ENCODE measurements at regions not wholly inside any gene's neighbourhood (a gene's known extent, or its start where the extent isn't known, plus 50 kb on each side); places are given as distances from the start of the nearest gene placed in this dataset.
"Not testable (repeated sequence)": the region's sequence is repeated elsewhere in the genome, so short reads cannot be mapped to it uniquely, and the experiment has no call there.

DNA sequence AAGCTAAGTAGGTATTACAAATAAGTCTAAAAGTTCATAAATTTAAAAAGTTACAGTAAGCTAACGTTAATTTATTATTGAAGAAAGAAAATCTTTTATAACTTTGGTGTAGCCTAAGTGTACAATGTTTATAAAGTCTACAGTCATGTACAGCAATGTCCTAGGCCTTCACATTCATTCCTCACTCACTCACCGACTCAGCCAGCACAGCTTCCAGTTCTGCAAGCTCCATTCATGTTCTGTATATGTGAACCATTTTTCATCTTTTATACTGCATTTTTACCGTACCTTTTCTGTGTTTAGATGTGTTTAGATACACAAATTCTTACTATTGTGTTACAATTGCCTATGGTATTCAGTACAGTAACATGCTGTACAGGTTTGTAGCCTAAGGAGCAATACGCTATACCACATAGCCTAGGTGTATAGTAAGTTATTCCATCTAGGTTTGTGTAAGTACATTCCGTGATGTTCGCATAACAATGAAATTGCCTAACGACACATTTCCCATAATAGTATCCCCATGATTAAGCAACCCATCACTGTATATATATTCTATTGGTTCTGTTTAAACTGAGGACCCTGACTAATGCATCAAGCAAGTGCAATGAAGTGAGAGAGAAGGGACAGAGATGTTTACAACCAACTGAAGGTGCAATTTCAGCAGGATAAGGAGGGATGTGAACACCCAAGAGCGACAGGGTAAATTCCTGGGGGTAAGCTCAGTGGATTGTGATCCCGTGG lies 88.9 kb upstream of the TRIO start:
- DNase-seq: no peak

DNA sequence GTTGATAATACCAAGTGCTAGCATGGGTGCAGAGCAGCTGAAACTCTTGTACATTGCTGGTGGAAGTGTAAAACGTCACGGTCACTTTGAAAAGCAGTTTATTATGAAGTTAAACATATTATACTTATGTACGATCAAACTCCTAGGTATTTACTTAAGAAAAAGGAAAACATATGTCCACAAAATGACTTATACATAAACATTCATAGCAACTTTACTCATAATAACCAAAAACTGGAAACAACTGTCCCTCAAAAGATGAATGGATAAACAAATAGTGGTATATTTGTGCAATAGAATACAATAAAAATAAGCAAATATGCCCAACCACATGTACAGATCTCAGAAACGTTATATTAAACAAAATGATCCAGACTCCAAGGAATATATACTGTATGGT lies 92.3 kb upstream of the TRIO start:
- DNase-seq: no peak

DNA sequence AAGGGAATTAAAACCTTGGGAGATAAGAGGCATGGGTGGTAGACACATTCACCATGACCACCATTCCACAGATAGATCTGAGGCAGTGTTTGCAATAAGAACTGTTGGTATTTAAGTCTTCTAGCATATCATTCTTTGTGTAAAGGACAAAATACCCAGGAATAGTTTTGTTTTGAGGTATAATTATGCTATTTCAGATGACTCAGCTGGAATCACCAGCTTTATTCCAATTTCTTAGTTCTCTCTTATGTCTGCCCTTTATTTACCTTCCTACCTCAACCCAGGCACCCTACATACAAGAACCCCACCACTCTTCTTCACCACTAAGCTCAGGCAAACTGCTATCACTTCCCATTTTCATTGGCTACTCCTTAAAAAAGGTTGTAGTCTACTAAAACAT lies 94.7 kb upstream of the TRIO start:
- DNase-seq: no peak

DNA sequence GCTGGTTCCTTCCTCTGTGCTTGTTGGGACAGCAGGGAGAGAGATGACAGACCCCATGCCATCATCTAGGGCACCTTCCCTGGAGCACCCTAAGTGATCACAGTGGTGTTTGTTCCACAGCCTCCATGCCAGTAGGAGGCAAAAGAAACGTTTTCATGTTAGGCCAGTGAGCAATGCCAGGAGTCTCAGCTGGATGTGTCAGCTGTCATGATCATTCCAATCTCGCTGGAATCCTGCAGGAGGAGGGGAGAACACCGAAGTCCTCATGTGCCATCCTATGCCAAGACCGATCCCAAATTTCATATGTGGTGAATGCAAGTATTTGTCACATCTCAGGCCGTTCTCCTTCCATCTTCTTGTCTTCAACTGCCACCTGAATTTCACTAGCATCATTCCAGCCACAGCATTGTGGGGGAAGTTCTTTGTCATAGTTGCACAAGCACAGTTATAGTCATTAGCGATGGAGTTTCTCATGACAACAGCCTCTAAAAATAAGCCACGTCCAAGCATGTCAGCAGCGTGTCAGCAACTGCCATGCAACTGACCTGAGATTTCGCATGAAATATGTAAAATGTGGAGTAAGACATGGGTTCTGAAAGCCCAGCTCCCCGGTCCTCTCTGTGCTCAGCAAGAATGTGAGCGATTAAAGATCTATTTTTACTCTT lies 97.2 kb upstream of the DNAH5 start:
- no peak for DNase-seq

DNA sequence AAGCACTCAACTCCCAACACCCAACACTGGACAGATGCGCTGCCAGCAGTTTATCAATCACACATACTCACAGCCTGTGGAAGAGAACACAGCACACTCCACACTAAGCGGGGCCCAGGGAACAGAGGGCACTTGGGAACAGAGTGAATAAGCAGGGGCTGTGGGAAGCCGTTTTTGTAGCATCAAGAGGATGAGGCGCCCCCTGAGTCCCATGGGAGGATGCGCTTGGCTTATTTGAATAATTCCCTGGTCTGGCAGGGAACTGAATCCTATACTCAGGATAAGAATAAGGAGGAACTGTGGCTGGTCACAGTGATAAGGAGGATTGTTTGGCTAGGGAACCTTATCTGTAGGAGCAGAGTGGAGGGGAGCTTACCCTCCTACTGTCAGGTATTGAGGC lies 96.1 kb upstream of the DNAH5 start:
- no peak for DNase-seq

DNA sequence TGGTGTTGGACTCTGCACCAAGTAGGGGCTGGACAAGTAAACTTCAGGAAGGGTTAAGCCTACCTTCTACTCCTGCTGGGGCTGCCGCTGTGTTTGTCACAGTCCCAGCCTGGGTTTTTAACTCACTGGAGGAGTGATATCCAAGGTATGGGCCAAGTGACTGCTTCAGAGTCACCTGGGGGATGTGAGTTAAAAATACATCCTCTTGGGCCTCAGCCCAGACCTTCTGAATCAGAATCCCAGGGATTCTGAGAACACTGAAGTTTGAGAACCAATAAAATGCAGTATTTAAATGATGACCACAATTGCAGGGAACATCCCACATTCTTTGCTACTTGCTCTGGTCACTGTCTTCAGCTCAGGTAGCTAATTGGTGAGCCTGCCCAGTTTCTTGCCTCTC lies 95.1 kb upstream of the DNAH5 start:
- DNase-seq: no peak

DNA sequence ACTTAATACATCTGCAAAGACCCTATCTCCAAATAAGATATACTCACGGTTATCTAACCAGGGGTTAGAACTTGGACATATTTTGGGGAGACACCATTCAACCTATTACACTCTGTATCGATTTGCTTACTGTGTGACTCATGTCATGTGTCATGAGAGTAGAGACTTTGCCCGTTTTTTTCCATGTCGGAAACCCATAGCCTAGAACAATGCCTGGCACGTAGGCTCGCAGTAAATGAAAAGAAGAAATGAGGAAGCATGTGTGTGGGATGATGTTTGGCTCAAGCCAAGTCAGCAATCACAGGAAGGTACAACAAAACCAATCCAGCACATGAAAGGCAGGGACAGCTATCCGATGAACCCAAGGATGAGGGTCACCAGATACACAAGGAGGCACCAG lies 94.6 kb upstream of the DNAH5 start:
- no peak for DNase-seq

DNA sequence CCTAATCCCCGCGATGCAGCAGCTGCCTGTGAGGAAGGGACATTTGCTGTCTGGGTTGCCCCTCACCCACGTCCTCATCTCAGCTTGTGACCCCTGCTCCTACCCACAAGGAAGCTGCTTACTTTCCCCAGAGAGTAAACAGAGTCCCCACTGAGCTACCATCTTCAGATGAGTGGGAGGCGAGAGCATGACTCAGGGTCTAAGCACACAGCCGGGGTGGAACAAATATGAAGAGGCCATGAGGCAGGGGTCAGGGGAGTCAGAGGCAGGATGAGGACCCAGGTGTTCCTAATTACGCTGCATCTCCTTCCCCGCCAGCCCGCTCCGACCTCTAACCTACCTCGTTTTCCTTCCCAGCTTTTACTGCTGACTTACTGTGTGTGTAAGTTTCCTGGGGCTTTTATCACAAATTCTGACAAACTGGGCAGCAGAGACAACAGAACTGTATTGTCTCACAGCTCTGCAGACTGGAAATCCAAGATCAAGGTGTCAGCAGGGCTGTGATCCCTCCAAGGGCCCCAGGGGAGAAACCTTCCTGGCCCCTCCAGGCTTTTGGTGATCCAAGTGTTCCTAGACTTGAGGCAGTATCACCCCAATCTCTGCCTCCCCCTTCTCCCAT lies 94.0 kb upstream of the DNAH5 start:
- DNase-seq: no peak

DNA sequence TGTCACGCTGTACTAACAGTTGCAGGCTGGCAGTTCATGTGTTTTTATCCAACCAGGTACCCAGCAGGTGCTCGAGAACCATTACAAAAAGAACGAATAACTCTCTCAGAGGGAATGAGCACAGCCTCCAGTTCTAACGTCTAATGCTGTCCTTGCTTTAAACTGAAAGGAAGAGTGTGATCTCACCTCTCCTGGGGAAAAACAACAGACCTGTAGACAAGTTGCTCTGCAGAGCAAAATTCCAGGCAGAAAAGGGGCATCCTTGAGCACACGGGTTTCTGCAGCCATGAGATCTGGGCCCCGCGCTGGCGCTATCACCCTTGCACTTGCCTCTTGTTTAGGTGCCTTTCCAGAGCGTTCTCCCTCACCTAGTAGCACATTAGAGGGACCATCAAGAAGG lies 92.5 kb upstream of the DNAH5 start:
- DNase-seq: no peak

DNA sequence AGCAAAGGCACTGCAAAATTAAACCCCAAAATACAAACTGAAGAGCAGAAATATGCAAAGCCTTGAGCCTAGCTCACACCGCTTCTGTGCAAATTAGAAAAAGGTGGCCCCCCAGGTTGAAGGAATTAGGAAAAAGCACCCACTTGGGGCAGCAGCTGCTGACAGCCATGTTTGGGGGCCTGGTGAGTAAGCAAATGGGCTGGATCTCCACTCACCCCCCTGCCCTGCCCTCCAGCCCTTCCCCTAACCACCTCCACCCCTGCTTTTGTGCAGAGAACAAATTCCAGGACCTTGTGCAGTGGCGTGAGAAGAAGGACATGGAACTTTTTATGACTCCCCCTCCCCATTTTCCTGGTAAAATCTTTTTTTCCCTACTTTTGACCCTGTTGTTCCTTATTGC lies 92.0 kb upstream of the DNAH5 start:
- DNase-seq: no peak

DNA sequence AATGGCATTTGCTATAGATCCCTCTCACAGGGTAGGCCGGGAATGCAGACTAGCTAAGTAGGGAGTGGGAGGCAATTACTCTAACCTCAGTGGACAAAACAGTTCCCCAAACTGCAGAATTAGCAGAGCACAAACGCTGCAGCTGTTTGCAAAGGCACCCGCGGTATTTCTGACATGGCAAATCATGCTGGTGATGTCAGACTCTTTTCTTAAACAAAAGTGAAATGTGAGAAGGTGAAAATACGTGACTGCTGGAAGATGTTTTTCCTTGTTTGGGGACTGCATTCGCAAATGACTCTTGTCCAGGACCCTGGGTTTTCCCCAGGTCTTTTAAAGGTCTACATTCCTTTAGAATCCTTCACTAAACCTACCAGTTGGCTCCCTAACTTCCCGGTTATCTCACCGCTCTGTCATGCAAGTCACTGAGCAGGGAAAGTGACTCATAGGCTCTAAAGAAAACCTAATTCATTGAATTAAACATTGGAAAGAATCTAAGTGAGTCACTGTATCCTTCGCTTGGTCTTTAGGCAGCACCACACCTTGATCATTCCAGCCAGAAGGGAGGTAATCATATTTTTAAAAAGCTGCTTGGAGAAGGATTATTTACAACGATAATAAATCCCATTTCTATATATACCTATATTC lies 91.5 kb upstream of the DNAH5 start:
- DNase-seq: no peak

DNA sequence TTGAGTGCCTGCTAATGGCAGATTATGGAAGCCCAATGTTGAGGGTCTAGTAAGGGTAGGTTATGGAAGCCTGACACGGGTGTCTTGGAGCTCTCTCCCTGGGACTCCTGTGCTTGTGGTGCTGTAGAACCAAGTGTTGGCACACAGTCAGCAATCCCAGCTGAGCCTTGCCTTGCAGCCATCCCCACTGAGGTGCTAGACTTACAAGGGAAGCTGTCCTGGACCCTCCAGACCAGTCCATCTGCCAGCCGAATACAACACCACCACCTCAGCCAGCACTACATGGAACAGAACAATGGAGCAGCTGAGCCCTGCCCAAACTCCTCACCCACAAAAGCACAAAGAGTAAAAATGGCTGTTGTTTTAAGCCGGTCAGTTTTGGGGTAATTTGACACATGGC lies 90.5 kb upstream of the DNAH5 start:
- DNase-seq: no peak

DNA sequence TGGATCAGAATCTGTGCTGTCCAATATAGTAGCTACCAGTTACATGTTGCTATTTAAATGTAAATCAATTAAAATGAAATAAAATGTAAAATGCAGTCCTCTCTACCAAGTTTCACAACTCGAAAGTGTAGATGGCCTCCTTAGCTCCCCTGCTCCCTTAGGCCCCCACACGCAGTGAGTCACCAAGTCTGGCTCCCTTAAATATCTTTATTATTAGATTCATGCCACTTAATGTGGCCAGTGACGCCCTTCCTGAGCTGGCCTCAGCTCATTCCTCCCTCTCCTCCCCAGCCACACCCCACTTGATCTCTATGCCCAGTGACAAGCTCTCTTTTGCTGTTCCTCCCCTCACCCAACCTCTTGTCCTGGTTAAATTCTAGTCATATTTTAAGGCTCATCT lies 88.4 kb upstream of the DNAH5 start:
- no peak for DNase-seq

DNA sequence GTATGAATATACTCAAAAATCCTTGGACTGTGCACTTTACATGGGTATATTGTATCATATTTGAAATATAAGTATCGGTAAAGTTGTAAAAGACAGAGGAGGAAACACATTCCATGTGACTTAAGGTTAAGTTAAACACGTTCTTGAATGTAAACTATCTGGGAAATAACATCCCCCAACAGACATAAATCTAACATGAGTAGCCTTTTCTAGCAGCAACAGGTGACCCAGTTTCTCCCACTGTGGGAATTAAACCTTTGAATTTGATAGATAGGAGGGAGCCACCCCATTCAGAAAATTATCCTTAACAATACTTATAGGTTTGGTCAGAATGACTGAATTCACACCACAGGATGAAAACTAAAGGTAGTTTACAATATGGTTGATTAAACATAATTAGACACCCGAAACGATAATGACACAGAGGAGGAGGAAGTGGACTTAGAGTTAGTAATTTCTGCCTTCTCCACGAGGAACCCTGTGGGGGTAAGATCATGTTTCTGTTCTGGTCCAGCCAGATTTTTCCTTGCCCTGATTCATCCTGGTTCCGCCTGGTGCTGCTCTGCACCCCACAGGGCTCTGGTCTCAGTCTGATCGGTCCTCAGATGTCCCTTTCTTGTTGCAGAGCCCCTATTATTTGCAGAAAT lies 84.6 kb upstream of the DNAH5 start:
- no peak for DNase-seq

DNA sequence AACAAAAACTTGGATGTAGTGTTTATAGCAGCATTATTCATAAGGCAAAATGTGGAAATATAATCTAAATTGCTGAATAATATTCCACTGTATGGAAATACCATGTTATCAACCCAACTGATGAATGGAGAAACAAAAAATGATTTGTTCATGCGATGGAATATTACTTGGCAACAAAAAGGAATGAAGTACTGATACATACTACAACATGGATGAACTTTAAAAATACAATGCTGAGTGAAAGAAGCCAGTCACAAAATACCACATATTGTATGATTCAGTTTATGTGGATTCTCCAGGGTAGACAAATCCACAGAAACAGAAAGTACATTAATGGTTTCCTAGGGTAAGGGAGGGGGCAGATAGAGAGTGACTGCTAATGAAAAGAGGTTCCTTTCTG lies 83.7 kb upstream of the DNAH5 start:
- no peak for DNase-seq

DNA sequence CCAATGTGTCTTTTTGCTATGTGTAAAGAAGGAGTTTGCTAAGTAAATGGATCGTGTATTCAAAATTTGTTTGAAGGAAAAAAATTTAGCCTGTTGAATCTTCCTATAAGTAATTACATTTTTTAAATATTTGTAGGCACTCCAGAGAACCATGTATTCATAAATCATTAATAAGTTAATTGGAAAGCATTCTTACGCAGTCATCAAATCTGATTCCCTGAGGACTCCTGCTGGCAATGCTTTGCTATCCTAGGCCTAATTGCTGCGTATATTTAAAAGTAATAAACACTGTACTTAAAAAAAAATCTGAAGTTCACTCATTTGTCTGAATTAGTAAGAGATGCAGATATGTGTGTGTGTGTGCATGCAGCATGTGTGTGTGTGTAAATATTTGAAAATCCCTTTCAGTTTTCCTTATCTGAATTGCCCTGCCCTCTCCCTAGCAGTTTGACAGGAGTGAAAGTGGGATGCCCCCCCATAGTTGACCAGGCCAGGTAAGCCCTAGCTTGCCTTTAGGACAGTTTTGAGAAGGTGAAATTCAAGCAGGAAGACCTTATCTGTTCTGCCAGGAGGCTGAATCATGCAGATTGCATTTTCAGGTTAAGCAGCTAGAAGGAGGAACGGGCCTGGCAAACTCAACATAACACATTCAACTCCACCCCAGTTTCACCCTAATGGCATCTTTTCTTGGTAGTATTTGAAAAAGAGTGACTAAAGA lies 81.2 kb upstream of the DNAH5 start:
- no peak for DNase-seq

DNA sequence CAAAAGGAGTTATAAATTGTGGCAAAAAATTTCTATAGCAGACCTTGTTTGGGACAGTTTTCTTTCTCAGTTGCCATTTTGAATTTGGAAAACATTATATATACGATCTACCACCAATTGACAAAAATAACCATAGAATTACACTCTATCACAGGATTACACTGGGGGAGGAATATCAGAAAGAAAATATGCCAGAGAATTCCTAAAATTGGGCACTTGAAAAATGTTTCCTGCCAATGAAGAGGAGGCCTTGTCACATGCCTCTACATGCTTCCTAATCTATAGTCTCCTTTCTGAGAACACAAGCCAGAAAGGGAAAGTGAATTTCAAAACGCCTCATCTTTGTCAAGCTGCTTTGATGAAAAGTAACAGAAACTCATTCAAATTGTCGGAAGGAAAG lies 78.5 kb upstream of the DNAH5 start:
- no peak for DNase-seq

DNA sequence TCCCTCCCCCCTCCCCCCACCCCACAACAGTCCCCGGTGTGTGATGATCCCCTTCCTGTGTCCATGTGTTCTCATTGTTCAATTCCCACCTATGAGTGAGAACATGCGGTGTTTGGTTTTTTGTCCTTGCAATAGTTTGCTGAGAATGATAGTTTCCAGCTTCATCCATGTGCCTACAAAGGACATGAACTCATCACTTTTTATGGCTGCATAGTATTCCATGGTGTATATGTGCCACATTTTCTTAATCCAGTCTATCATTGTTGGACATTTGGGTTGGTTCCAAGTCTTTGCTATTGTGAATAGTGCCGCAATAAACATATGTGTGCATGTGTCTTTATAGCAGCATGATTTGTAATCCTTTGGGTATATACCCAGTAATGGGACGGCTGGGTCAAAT lies 76.5 kb upstream of the DNAH5 start:
- not testable (repeated sequence) for DNase-seq

DNA sequence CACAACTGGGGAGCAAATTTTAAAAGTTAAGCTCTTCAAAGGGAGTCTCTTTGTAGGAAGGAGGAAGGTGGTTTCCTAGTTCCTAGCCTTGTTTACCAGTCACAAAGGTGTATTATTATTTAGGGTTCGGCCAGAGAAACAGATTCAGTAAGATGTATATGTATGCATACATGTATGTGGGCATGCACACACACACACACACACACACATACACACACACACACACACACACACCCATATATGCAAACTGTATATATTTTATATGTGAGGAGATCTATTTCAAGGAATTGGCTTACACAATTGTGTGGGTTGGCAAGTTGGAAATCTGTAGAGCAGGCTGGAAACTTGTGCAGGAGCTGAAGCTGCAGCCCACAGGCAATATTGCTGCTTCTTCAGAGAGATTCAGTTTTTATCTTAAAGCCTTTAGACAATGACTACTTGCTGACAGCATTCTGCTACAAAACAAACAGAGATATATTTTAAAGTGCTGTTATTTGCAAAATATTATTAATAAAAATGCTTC lies 75.3 kb upstream of the DNAH5 start:
- no peak for DNase-seq

DNA sequence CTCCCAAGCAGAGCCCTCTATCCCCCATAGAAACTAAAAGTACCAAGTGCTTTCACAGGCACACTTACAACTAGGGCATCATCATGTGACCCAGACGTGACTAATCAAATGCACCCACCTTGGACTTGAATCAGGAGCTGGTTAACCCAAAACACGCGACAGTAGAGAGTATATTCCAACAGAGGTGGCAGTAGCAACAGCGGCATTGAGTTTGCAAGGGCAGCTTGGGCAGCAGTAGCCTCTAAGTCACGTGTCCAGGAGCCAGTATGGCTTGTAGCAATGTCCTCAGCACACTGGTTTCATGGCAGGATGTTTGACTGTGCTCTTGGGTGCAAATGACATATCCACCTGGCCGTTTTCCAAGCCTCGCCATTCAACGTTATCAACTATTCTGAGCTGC lies 73.4 kb upstream of the DNAH5 start:
- no peak for DNase-seq

DNA sequence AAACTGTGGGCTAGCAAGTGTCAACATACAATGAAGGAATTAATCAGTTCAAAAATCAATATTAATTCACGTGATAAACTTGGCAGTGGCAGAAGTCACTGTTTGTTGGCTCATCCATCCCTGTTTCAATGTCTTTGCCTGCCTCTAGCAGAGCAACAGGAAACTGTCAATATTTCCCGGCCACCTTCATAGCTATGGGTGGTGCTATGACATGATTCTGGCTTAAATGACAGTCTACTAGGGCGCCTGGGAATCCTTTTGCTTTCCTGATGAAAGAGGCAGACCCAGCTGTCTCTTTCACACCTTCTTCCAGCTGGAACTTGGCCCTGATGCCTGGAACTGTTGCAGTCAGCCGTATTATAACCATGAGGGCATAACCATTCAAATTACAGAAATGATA lies 72.1 kb upstream of the DNAH5 start:
- no peak for DNase-seq

Measured in stimulated activated CD4-positive, alpha-beta T cell treated with anti-CD3 and anti-CD28 coated beads, Interleukin-2, amount 100 ng/mL, for 24 hours (primary cell).